GM12874 (cell line): ENCODE measurements at regions not wholly inside any gene's neighbourhood (a gene's known extent, or its start where the extent isn't known, plus 50 kb on each side); places are given as distances from the start of the nearest gene placed in this dataset.

Source experiments
- CTCF ChIP-seq: IDR thresholded peaks from 2 replicates; pipeline ENCODE4 v1.5.1; 2011; ENCODE audit warnings: low read depth, mild to moderate bottlenecking, control low read depth, low read length, moderate library complexity; ENCODE audit not compliant: insufficient read depth

DNA sequence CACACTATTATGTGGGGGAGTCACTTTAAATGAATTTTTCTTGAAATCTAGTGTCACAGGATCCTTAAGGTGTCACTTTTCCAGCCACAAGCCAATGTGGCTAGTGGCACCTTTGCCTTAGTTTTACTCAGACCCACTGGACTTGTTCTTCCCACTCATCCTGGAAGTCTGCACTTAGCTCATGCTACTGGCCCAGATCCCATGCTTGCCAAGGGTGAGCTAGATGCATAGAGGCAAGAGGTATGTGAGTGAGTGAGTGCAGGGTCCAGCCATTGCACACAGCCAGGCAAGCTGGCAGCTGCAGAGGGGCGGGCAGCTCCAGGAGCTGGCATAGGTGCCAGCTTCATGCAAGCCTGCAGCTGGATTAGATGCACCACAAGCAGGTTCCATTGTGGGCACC, 81.0 kb downstream of the CGGBP1 start:
- TF ChIP-seq CTCF, result no peak

DNA sequence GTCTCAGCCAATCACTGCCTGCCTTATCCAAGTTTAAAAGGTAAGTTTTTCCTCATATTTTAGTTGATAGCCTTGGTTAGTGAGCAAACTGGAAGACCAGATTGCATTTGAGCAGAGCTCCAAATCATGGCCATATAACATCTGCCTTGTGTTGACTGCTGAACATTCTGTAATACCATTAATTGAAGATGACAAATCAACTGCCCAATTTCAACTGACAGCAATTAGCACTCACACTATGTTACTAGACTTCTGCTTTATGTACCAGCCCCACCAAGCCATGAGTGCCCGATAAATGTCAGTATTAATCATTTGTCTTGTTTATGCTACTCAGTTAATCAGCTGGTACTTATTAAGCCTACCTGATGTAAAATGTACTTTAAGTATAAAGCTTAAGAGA, 83.1 kb downstream of the CGGBP1 start:
- no peak for TF ChIP-seq CTCF

GRCh38 chr3:87973906-87974305, 84.9 kb downstream of the CGGBP1 start:
- TF ChIP-seq CTCF, result no peak

DNA sequence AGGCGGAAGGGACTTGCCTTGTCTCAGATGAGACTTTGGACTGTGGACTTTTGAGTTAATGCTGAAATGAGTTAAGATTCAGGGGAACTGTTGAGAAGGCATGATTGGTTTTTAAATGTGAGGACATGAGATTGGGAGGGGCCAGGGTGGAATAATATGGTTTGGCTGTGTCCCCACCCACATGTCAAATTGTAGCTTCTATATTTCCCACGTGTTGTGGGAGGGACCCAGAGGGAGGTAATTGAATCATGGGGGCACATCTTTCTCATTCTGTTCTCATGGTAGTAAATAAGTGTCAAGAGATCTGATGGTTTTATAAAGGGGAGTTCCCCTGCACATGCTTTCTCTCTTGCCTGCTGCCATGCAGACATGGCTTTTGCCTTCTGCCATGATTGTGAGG, 89.2 kb downstream of the CGGBP1 start:
- TF ChIP-seq CTCF, result no peak

GRCh38 chr3:87968668-87969067, 90.1 kb downstream of the CGGBP1 start:
- no peak for TF ChIP-seq CTCF

GRCh38 chr3:87958289-87958688, 100.5 kb downstream of the CGGBP1 start:
- no peak for TF ChIP-seq CTCF

GRCh38 chr3:87957575-87957974, 101.2 kb downstream of the CGGBP1 start:
- TF ChIP-seq CTCF, result no peak

DNA sequence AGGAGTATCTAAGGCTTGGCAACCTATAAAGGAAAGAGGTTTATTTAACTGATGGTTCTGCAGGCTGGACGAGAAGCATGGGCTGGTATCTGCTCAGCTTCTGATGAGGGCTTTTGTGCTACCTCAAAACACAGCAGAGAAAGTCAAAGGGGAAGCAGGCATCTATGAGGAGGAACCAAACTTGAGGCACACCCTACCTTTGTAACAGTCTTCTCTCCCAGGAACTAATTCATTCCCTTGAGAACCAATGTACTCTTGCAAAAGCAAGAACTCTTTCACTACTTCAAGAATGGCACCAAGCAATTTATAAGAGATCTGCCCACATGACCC, 109.0 kb downstream of the CGGBP1 start:
- TF ChIP-seq CTCF, result no peak
